ENCODE measurements at regions not wholly inside any gene's neighbourhood (a gene's known extent, or its start where the extent isn't known, plus 50 kb on each side); places are given as distances from the start of the nearest gene placed in this dataset.

GRCh38 chr2:48873666-48874065 lies 118.1 kb upstream of the LHCGR start:
- TF ChIP-seq GATA2 (IDR thresholded peaks at IDR 0.05; ENCODE audit: low read depth, low read length): no peak
- no peak for TF ChIP-seq GATA3 (IDR thresholded peaks at IDR 0.05; ENCODE audit: low read depth, low read length)
